Astrocyte of the cerebellum (primary cell): ENCODE measurements at regions not wholly inside any gene's neighbourhood (a gene's known extent, or its start where the extent isn't known, plus 50 kb on each side); places are given as distances from the start of the nearest gene placed in this dataset.
A peak's percentile ranks its signal among the peaks of the same experiment; 100 is the strongest.
"Not testable (repeated sequence)": the region's sequence is repeated elsewhere in the genome, so short reads cannot be mapped to it uniquely, and the experiment has no call there.

Source experiments
- DNase-seq: peaks from one replicate; pipeline ENCODE4 v3.0.0-alpha.2; 2011; ENCODE audit warnings: low read depth
- H3K4me3 ChIP-seq: 2 replicates; pipeline ENCODE4 v1.5.1; 2011; ENCODE audit warnings: mild to moderate bottlenecking, low read depth, low read length, moderate library complexity
- CTCF ChIP-seq: IDR thresholded peaks from 2 replicates; pipeline ENCODE4 v1.5.1; 2012; ENCODE audit warnings: low read length, low read depth, moderate library complexity, mild to moderate bottlenecking; ENCODE audit errors: missing control alignments
- in situ Hi-C: cut with HindIII; loops from 2 replicates; pipeline ENCODE4 v1.10.0; 2017; ENCODE audit warnings: low sequenced_read_pairs

GRCh38 chr15:92788196-92788595 lies 111.9 kb upstream of the CHD2 start:
- in situ Hi-C loops: no loop called here
- TF ChIP-seq CTCF: no peak
- H3K4me3 ChIP-seq: no peak overlapping the region
- DNase-seq: no peak

GRCh38 chr15:92788793-92789192 lies 111.3 kb upstream of the CHD2 start:
- H3K4me3 ChIP-seq, in situ Hi-C loops, DNase-seq: not testable (repeated sequence)

GRCh38 chr15:92796161-92796611 lies 103.9 kb upstream of the CHD2 start:
- TF ChIP-seq CTCF: no peak
- no peak overlapping the region for H3K4me3 ChIP-seq
- DNase-seq: no peak
- in situ Hi-C loops: no loop called here

- no peak overlapping the region for H3K4me3 ChIP-seq
- in situ Hi-C loops: no loop called here
- peak; percentile 43 for TF ChIP-seq CTCF
- DNase-seq: peak; percentile 80
Measured at GRCh38 chr15:92797168-92798052, 102.7 kb upstream of the CHD2 start.

- no peak for TF ChIP-seq CTCF
- DNase-seq: no peak
- in situ Hi-C loops: loop anchor here (5.0 kb wide), 1 partner anchor 97 kb away; no protein-coding TSS in a partner anchor
Measured at GRCh38 chr15:92800013-92800412, 100.1 kb upstream of the CHD2 start.

GRCh38 chr15:92800416-92801055 lies 99.6 kb upstream of the CHD2 start:
- in situ Hi-C loops: loop anchor here (5.0 kb wide), 1 partner anchor 97 kb away; no protein-coding TSS in a partner anchor
- DNase-seq, H3K4me3 ChIP-seq: not testable (repeated sequence)

More at GRCh38 chr15:92800013-92800412, 100.1 kb upstream of the CHD2 start:
- H3K4me3 ChIP-seq: no peak overlapping the region

- H3K4me3 ChIP-seq, DNase-seq: not testable (repeated sequence)
- in situ Hi-C loops: loop anchor here (5.0 kb wide), 1 partner anchor 96 kb away; no protein-coding TSS in a partner anchor
Measured at GRCh38 chr15:92801056-92801773, 98.9 kb upstream of the CHD2 start.
